SKM-1 treated with dmso at 0.1 percent for 144 hours (cell line): ENCODE measurements at regions not wholly inside any gene's neighbourhood (a gene's known extent, or its start where the extent isn't known, plus 50 kb on each side); places are given as distances from the start of the nearest gene placed in this dataset.

Source experiments
- DNase-seq: peaks from one replicate; lab custom pipeline; 2025; ENCODE audit not compliant: unreplicated experiment; lab: John Stamatoyannopoulos, UW

DNA sequence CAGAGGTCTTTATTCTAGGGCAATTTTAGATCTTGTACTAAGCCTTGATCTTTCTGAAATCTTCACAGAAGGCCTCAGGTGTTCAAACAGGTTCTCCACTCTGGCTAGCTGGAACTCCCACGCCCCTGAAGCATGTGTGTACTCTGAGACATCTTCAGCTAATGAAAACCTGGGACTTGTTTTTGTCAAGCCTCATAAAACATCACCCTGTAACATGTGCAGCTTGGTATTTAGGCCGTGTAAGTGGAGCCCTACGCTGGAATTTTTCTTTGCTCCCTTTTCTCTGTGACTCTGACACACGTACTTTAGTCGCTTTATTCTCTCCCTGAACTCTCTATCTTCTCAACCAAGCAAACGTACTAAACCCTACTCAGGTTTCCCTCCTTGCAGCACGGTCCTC is 701.9 kb upstream of the ZP4 start:
- DNase-seq, result no peak

DNA sequence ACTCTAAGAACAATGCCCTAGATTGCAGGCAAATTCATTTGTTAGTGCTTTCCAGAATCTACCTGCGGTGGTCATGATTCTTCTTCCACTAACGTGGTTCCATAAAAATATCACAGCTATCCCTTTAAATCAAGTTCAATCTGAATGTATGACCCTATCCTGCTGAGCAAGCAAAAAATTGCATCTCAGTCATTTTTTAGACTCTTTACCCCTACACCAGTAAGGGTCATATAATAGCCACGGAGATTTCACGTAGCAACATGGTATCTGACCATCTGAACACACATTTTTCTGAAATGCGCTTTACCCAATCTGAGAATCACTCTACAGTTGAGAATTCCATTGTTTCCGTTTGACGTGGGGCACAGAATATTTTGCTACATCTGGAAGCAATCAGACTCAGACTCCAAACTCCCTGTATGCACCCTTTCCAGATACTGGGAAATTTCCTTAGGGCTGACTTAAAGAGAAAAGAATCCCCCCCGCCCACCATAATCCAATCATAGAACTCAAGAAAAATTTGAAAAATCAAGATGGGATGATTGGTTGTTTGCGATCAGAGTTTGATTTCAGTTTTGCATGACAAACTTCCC is 699.2 kb upstream of the ZP4 start:
- DNase-seq, result no peak

DNA sequence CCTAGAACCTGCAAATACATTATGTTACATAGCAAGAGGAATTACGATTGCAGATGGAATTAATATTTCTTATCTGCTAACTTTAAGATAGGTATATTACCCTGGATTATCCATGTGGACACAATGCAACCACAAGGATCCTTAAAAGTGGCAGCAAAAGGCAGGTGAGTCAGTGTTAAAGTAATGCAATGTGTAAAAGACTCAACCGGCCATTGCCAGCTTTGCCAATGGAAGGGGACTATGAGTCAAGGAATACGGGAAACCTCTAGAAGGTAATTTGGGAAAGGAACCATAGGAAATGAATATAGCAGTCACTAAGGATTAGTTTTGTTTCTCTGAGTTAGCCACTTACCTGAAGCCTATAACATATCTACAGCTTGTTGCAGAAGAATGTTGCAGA is 692.1 kb upstream of the ZP4 start:
- DNase-seq, result no peak

DNA sequence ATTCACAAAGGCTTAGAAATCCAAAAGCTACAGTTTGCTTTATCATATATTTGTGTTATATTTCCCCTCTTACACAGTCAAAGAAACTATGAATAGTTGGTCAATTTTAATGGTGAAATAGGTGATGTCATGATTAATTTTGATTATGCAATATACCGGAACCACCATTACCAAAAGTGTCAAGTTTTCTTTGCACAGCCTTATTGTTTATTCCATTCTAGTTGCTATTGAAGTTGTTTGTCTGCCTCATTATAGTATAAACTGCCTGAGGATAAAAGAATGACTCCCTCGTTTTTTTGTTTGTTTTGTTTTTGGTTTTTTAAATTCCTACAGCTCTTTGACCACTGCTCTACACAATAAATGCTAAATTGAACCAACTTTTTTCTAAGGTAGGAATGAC is 690.6 kb upstream of the ZP4 start:
- no peak for DNase-seq

DNA sequence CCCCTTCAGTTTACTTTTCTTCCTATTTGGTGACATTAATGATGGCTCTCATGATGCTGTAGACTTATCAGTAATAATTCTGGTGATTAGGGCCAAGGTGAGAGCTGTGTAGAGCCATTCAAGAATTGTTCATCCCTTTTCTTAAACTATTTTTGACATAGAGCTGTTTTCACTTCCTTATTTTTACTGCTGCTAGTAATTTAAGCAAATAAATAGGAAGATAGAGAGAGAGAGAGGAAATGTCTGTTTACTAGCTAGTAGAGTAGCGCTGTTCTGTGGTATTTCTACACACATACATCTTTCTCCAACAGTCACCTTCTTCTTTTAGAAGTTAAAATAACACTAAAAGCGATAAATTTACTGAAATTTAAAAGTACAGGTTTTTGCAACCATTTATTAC is 678.0 kb upstream of the ZP4 start:
- peak; percentile 67 for DNase-seq

DNA sequence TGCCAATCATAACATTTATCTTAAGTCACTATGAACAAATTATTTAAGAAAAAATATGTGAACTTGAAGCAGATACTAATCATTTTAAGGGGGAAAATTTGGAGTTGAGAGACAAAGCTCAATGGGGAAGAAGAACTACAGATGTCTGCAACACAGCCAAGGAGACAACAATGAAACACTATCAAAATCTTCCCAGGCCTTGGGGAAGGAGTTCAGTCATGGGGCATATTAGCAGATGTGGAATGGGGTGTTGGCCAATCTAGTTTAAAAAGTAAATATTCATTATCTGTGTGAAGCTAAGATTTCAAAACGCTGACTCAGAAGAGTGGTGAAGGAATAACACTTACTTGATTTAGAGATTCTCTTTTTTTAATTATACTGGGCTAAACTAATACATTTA is 671.6 kb upstream of the ZP4 start:
- DNase-seq, result no peak

DNA sequence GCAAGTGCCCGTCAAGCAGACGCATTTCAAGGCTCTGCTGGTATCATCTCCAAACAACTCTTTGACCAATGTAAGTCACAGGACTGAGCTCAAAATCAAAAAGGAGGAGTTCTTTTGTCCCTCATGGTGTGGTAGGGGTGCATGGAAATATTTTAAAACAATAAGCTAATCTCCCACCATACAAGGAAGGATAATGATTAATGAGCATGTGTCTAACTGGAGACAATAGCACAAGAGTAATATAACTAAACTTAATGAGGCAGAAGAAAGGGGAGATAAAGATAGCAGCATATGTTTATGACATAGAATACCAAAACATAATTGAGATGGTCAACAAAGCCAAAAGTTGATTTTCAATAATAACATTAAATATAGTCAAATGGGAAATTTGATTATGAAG is 668.0 kb upstream of the ZP4 start:
- no peak for DNase-seq

DNA sequence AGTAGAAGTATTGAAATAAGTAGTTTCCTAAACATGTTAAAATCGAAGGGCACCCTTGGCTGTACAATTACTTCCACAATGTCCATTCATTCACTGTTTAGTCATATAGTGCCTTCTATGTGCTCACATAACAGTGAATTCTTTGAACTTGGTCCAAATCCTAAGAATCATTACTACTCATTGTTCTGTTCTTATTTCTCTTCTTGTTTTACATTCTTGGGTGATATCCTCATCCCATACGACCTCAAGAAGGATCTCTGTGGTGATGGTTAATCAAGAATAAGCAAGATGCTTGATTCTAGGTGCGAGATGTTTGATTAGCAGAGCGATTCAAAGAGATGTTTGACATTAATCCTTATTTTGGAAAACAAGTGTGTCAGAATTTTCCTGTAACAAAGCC is 667.4 kb upstream of the ZP4 start:
- DNase-seq, result no peak

DNA sequence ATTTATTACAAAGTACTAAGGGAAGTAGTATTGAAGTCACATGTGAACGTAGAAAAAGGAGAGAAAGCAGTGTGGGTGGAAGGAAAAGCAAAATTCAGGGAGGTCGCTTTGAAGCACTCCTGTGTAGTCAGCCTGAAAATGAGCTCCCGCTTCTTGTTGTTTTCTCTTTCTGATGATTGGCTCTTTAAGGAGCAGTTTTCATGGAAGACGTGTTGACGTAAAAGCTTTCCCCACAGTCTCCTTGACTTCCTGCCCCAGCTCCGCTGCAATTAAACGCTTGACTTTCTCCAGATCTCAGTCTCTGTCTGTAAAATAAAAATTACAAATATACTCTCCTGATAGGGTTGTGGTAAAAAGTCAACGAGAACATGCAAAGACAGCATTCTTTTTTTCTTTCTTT is 661.5 kb upstream of the ZP4 start:
- DNase-seq, result no peak

DNA sequence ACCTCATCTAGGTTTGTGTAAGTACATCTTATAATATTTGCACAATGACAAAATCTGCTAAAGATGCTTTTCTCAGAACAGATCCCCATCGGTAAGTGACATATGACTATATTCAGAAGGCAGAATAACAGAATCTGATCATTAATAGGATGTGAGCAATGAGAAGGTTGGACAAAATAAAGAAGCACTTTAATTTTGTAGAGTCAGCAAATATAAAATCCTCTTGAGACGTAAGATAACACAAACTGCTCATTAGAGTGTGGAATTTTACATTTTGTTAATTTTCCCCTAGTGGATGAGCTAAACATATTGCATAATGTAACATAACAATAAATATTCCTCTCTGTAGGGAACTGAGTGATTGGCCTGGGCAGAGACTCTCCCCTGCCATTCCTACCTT is 658.4 kb upstream of the ZP4 start:
- no peak for DNase-seq

DNA sequence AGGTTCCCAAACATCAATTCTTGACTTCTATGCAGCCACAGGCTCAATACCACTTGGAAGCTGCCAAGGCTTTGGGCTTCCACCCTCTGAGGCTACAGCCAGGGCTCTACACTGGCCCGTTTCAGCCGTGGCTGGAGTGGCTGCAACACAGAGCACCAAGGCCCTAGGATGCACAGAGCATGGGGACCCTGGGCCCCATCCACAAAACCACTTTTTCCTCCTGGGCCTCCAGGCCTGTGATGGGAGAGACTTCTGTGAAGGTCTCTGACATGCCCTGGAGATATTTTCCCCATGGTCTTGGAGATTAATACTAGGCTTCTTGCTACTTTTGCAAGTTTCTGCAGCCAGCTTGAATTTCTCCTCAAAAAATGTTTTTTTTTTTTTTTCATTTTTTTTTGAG is 655.4 kb upstream of the ZP4 start:
- no peak for DNase-seq

DNA sequence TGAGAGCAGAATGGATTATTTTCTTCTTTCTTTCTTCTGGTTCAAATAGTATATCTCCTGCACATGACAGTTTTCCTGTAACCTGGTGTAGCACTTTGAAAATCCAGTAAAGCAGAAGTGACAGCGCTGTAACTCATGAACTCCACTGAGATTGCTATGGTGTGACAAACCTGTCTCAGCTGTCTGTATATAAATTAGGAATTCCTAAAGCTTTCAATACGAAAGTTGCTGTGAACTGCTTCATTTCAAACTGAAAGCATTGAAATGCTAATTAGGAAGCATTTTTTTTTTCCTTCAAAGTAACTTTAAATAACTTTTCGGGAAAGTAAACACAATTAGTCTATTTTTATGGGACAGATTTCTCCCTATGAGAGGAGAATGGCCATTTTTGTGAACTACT is 646.9 kb upstream of the ZP4 start:
- no peak for DNase-seq

DNA sequence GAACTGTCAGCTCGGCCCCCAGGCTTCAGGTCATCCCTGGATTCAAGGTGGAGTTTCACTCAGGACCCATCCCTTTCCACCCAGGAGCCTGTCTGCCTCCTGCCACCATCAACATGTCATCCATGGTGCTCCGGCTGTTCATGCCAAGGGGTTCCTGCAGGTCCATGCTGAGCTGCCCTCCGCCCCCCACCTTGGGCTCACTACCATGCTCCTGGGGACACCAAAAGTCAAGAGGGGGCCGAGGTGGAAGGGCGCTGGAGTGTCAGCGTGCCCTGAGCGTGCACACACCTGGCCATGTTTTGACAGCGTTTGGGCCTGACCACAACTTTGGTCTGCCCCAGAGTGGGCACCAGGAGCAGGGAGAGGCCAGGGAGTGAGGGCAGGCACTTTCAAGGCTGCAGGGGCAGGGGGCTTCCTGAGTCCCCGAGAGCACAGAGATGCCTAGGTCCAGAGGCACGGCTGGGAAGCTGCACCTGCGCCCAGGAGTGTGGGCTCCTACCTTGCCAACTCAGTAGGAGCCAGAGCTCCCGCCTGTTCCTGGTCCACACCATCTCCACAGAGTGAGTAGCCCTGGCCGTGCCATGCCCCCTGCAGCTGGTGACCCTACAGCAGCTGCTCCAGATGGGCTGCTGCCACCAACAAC is 639.6 kb upstream of the ZP4 start:
- DNase-seq, result no peak

DNA sequence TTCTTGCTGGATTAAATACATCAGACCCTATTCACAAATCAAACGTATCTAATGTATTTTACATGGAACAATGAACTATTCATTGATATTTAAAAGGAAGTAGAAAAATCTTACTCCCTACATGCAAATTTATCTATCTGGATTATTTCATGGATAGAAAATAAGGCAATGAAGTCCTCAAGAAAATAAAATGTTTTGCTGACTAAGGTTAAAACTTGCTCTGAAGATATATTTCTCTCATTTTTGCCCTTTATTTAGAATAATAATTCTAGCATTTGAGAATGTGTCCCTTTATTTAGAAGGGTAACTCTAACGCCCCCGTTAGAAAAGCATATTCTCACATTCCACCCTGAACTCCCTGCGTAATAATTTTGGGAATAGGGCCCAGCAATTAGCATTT is 627.0 kb upstream of the ZP4 start:
- DNase-seq, result no peak

DNA sequence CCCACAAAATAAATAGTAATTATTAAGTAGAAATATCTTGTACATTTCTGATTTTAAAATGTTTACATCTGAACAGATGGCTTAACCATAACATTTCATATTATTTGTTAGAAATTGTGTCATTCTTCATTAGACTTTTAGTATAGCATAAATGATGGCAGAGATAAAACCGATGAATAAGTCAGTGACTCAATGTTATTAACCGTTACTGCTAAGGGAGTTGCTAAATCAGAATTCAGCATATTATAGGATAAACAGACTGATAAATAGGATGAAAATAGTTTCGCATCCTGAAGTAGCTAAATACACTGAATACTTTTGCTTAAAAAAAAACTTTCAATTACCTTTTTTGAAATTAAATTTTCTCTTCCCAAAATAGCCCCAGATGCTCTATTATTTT is 610.6 kb upstream of the ZP4 start:
- DNase-seq, result no peak

DNA sequence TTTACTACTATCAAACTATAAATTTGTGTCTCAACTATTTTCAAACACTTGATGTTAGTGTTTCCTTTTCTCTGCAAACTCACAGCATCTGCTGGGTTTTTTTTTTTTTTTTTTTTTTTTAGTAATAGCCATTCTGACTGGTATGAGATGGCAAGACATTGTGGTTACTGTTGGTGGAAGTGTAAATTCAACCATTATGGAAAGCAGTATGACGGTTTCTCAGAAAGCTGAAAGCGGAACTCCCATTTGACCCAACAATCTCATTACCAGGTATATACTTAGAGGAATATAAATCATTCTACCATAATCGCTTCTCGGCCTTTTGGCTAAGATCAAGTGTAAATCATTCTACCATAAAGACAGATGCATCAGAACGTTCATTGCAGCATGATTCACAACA is 608.3 kb upstream of the ZP4 start:
- DNase-seq, result no peak

DNA sequence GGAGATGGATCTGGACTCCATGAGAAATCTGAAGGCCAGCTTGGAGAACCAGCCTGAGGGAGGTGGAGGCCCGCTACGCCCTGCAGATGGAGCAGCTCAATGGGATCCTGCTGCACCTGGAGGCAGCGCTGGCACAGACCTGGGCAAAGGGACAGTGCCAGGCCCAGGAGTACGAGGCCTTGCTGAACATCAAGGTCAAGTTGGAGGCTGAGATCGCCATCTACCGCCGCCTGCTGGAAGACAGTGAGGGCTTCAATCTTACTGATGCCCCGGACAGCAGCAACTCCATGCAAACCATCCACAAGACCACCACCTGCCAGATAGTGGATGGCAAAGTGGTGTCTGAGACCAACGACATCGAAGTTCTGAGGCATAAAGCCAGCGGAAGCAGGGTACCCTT is 601.5 kb upstream of the ZP4 start:
- no peak for DNase-seq

DNA sequence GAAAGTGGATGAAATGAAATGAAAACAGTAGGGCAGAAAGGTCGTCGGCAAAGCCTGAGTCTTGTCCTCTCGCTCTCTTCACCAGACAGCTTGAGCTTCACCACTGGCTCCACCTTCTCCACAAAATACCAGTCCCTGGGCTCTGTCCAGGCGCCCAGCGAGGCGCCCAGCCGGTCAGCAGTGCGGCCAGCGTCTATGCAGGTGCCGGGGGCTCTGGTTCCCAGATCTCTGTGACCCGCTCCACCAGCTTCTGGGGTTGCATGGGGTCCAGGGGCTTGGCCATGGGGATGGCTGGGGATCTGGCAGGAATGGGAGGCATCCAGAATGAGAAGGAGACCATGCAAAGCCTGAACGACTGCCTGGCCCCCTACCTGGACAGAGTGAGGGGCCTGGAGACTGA is 600.5 kb upstream of the ZP4 start:
- DNase-seq, result no peak

DNA sequence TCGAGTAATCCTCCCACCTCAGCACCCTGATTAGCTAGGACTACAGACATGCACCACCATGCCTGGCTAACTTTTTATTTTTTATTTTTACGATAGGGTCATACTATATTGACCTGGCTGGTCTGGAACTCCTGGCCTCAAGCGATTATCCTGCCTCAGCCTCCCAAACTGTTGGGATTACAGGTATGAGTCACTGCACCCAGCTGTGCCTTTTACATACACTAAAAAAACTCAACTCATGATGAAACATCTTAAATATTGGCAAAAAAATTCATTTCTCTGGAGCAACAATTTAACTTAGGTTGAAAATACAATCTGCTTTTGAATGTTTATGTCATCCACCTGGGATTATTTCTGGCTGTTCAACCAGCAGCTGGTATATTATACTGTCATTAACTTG is 598.3 kb upstream of the ZP4 start:
- no peak for DNase-seq

DNA sequence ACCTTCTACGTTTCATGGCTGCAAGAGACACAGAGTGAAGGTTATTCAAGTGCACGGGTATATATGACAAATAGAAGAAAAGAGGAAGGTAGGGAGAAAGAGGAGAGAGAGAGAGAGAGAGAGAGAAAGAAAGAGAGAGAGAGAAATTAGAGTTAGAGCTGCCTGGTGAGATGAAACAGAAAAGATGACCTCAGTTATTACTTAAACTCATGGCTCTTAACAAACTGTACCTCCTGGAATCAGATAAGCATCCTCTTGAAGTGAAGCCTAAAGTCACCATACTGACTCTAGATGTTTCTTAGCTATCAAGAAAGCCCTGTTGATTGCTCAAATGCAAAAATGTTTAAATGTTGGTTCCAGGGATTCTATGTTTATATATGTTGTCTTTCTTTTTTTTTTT is 597.7 kb upstream of the ZP4 start:
- DNase-seq, result peak; percentile 38

DNA sequence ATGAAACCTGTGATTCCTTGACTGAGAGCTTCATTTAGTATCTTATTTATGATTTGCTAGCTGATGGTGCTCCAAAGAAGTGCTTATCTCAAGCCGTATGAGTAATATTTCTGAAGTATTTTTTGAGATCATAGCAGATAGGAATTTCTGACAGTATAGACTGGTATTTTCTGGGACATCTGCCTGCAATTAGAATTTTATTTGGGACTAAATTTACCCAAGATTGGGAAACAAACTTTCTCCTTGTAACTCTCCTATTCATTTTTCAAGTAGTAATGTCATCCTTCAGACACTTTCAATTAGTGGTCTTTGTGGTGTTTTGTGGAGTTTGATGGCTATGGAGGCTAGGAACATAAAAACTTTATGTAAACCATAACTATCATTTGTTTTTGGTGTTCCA is 597.2 kb upstream of the ZP4 start:
- DNase-seq, result no peak

DNA sequence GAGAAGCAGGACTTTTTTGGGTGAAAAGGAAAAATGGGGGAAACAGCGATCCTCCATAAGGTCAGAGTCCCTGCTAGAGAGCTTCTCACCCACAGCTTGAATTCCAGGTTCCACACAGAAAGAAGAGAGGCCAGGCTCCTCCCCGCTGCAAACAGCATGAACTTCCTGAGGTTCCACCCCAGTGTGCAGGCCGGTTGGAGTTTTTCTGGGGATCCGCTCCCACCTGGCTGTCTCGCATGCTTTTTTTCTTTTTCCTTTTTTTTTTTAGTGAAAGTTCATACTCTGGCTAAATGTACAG is 595.1 kb upstream of the ZP4 start:
- no peak for DNase-seq

DNA sequence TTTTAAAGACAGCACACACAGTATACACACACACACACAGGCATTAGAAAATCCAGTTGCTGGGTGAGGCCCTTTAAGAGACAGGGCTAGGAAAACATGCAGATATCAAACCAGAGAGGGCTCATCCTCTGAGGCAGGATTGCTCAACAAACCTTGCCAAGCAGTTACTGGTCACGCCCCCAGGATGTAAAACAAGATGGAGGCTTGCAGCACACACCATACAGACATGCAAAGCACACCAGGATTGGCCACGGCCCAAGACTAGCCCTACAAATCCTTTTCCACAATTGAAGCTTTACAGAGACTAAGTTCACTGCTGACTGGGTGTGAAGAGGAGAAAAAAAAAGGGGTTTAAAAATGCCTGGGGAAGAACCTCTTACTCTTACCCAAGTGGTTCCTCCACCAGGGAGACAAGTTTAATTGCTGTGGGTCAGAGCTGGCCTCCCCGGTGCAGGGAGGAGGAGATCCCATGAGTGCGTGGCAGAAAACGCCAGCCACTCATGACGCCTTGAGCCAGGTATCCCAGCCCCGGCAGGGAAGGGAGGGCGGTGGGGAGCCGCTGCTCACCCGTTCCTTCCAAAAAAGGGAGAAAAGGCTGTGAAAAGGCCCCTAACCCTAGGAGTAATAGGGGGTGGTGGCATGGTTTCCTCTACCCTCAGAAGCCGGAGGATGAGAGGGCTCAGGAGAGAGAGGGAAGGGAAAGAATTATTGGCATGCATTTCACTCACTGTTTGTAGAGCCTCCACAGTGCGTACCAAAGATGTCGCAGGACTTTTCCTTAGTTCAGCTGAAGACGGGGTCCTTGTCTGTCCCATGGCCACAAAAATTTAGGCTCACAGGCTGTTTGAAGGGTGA is 594.6 kb upstream of the ZP4 start:
- DNase-seq, result no peak
